HL-60 (cell line): ENCODE measurements at regions not wholly inside any gene's neighbourhood (a gene's known extent, or its start where the extent isn't known, plus 50 kb on each side); places are given as distances from the start of the nearest gene placed in this dataset.

Experiments used
- DNase-seq, 2 experiments: peaks; one replicate each; pipeline ENCODE4 v3.0.0-alpha.2; 2010 to 2020; ENCODE audit warnings: low read depth in 1 of 2, low spot score in 1 of 2
- H3K27ac ChIP-seq: fragments of 250-450 bp; sonication (Bioruptor Pico); replicated peaks from 2 replicates; pipeline ENCODE4 v1.5.1; 2020; ENCODE audit warnings: mild to moderate bottlenecking, moderate library complexity
- H3K27me3 ChIP-seq: fragments of 250-450 bp; sonication (Bioruptor Pico); 2 replicates; pipeline ENCODE4 v1.5.1; 2021; ENCODE audit warnings: mild to moderate bottlenecking, moderate library complexity; ENCODE audit not compliant: insufficient read depth, poor library complexity, severe bottlenecking
- H3K4me3 ChIP-seq: replicated peaks from 2 replicates; pipeline ENCODE4 v1.5.1; 2011; ENCODE audit warnings: mild to moderate bottlenecking, control low read depth, low read length; ENCODE audit not compliant: insufficient read depth
- GABPA ChIP-seq: IDR thresholded peaks from 2 replicates; pipeline ENCODE4 v1.6.1; 2012; ENCODE audit warnings: low read depth
- POLR2AphosphoS5 ChIP-seq: IDR thresholded peaks from 2 replicates; pipeline ENCODE4 v1.6.1; 2012; ENCODE audit warnings: low read depth
- SPI1 ChIP-seq: IDR thresholded peaks from 2 replicates; pipeline ENCODE4 v1.6.1; 2012; ENCODE audit warnings: low read depth, mild to moderate bottlenecking, borderline replicate concordance
- TF ChIP-seq, protein P1 (sequence below): IDR thresholded peaks from 2 replicates; pipeline ENCODE4 v1.6.1; 2012; ENCODE audit warnings: low read depth; ENCODE audit not compliant: insufficient replicate concordance
- TF ChIP-seq, protein P2 (sequence below): IDR thresholded peaks from one replicate; pipeline ENCODE4 v1.5.1; 2011; ENCODE audit warnings: low read length, control low read depth, inconsistent platforms; ENCODE audit not compliant: insufficient read depth

DNA sequence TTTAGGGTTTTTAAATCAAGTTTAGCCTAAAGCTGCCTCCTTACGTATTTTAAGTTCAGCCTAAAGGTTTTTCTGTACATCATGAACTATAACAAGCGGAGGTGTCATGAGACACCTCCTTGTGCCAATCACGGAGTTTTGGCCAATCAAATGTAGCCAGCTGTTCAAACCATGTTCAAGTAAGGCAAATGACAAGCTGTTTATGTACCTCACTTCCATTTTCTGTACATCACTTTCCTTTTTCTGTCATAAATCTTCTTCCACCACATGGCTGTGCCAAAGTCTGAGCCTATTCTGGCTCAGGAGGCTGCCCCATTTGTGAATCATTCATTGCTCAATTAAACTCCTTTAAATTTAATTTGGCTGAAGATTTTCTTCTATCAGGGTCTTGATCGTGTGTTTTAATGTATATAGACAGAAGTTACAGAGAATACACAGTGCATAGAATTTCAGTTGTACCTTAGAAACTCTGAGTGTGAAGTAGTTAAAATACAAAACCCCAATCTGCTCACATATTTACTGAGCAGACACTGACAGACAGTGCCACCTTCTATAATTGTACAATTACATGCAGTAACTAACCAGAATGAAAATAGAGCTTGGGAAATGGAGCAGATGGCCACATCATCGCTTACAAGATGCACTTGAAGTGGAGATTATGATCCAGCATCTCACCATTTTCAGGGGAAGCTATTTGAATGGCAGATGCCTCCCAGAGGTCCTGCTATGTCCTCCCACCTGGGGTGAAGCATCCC, 76.9 kb upstream of the LANCL2 start:
- peaks cover 4% of the 10 kb centered on the region for H3K27me3 ChIP-seq
- H3K4me3 ChIP-seq, result no peak overlapping the region
- no peak for DNase-seq
- no peak overlapping the region for H3K27ac ChIP-seq
- no peak for TF ChIP-seq GABPA
- TF ChIP-seq SPI1, result no peak
- TF ChIP-seq, protein P1, sequence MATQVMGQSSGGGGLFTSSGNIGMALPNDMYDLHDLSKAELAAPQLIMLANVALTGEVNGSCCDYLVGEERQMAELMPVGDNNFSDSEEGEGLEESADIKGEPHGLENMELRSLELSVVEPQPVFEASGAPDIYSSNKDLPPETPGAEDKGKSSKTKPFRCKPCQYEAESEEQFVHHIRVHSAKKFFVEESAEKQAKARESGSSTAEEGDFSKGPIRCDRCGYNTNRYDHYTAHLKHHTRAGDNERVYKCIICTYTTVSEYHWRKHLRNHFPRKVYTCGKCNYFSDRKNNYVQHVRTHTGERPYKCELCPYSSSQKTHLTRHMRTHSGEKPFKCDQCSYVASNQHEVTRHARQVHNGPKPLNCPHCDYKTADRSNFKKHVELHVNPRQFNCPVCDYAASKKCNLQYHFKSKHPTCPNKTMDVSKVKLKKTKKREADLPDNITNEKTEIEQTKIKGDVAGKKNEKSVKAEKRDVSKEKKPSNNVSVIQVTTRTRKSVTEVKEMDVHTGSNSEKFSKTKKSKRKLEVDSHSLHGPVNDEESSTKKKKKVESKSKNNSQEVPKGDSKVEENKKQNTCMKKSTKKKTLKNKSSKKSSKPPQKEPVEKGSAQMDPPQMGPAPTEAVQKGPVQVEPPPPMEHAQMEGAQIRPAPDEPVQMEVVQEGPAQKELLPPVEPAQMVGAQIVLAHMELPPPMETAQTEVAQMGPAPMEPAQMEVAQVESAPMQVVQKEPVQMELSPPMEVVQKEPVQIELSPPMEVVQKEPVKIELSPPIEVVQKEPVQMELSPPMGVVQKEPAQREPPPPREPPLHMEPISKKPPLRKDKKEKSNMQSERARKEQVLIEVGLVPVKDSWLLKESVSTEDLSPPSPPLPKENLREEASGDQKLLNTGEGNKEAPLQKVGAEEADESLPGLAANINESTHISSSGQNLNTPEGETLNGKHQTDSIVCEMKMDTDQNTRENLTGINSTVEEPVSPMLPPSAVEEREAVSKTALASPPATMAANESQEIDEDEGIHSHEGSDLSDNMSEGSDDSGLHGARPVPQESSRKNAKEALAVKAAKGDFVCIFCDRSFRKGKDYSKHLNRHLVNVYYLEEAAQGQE, result no peak
- TF ChIP-seq, protein P2, sequence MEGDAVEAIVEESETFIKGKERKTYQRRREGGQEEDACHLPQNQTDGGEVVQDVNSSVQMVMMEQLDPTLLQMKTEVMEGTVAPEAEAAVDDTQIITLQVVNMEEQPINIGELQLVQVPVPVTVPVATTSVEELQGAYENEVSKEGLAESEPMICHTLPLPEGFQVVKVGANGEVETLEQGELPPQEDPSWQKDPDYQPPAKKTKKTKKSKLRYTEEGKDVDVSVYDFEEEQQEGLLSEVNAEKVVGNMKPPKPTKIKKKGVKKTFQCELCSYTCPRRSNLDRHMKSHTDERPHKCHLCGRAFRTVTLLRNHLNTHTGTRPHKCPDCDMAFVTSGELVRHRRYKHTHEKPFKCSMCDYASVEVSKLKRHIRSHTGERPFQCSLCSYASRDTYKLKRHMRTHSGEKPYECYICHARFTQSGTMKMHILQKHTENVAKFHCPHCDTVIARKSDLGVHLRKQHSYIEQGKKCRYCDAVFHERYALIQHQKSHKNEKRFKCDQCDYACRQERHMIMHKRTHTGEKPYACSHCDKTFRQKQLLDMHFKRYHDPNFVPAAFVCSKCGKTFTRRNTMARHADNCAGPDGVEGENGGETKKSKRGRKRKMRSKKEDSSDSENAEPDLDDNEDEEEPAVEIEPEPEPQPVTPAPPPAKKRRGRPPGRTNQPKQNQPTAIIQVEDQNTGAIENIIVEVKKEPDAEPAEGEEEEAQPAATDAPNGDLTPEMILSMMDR, result no peak
- TF ChIP-seq POLR2AphosphoS5, result no peak

- H3K4me3 ChIP-seq, result no peak overlapping the region
- peaks cover 6% of the 10 kb centered on the region for H3K27me3 ChIP-seq
- no peak overlapping the region for H3K27ac ChIP-seq
- no peak for DNase-seq
- TF ChIP-seq, protein P1, result no peak
Measured at GRCh38 chr7:55296070-55296469, 69.1 kb upstream of the LANCL2 start.

- TF ChIP-seq, protein P2, result no peak
- TF ChIP-seq SPI1, result no peak
- no peak for TF ChIP-seq POLR2AphosphoS5
- TF ChIP-seq, protein P1, result no peak
- no peak for TF ChIP-seq GABPA
- H3K27ac ChIP-seq, result no peak overlapping the region
- no peak overlapping the region for H3K4me3 ChIP-seq
Measured at GRCh38 chr7:55299273-55299967, 65.7 kb upstream of the LANCL2 start.

More at GRCh38 chr7:55299273-55299967, 65.7 kb upstream of the LANCL2 start:
- H3K27me3 ChIP-seq, result peaks cover 13% of the 10 kb centered on the region
- DNase-seq, result no peak
